SU-DHL-6 (cell line): ENCODE measurements at regions not wholly inside any gene's neighbourhood (a gene's known extent, or its start where the extent isn't known, plus 50 kb on each side); places are given as distances from the start of the nearest gene placed in this dataset.

Source experiments
- H2AFZ ChIP-seq: fragments of 200-600 bp; sonication (generic); 2 replicates; pipeline ENCODE4 v1.6.1; 2014; ENCODE audit warnings: low read depth, mild to moderate bottlenecking, moderate library complexity, mixed read lengths, antibody characterized with exemption, low read length; ENCODE audit not compliant: severe bottlenecking
- H3F3A ChIP-seq: fragments of 200-600 bp; shearing (Covaris generic); 2 replicates; pipeline ENCODE4 v1.6.0; 2016; ENCODE audit warnings: antibody characterized with exemption, mild to moderate bottlenecking; ENCODE audit not compliant: insufficient read depth
- H3K27ac ChIP-seq: fragments of 200-600 bp; sonication (generic); 2 replicates; pipeline ENCODE4 v1.5.1; 2016; ENCODE audit warnings: low read depth, mild to moderate bottlenecking, low read length, moderate library complexity, mixed read lengths
- H3K27me3 ChIP-seq: fragments of 200-600 bp; sonication (generic), shearing (Covaris generic); 2 replicates; pipeline ENCODE4 v1.6.0; 2014; ENCODE audit warnings: mild to moderate bottlenecking, low read length
- H3K36me3 ChIP-seq: fragments of 200-600 bp; sonication (generic); 2 replicates; pipeline ENCODE4 v1.6.1; 2014; ENCODE audit warnings: mild to moderate bottlenecking, low read length, mixed read lengths
- H3K4me2 ChIP-seq: fragments of 300-600, 200-600 bp; shearing (Covaris generic), sonication (generic); 2 replicates; pipeline ENCODE4 v1.6.0; 2014; ENCODE audit warnings: low read length, low read depth, mild to moderate bottlenecking; ENCODE audit not compliant: poor library complexity, severe bottlenecking
- H3K4me3 ChIP-seq: fragments of 200-600 bp; sonication (generic); 2 replicates; pipeline ENCODE4 v1.5.1; 2014; ENCODE audit warnings: antibody characterized with exemption, low read length, mild to moderate bottlenecking, mixed read lengths; ENCODE audit not compliant: insufficient read depth, poor library complexity, severe bottlenecking
- H3K79me2 ChIP-seq: fragments of 200-600 bp; sonication (generic); 2 replicates; pipeline ENCODE4 v1.6.1; 2014; ENCODE audit warnings: mild to moderate bottlenecking, low read length, moderate library complexity; ENCODE audit not compliant: insufficient read depth
- H3K9ac ChIP-seq: fragments of 200-600 bp; sonication (generic); 2 replicates; pipeline ENCODE4 v1.7.0; 2014; ENCODE audit warnings: mild to moderate bottlenecking, low read length
- H3K9me2 ChIP-seq: fragments of 200-600 bp; sonication (generic); replicated peaks from 2 replicates; pipeline ENCODE4 v1.6.1; 2014; ENCODE audit warnings: low read length; ENCODE audit not compliant: insufficient read depth
- H3K9me3 ChIP-seq: fragments of 200-600 bp; sonication (generic); 2 replicates; pipeline ENCODE4 v1.6.1; 2014; ENCODE audit warnings: low read length, mixed read lengths; ENCODE audit not compliant: insufficient read depth
- H4K20me1 ChIP-seq: fragments of 200-600 bp; sonication (generic); 2 replicates; pipeline ENCODE4 v1.6.1; 2014; ENCODE audit warnings: low read depth, mild to moderate bottlenecking, antibody characterized with exemption, low read length, moderate library complexity, mixed read lengths
- CTCF ChIP-seq: fragments of 200-600 bp; sonication (generic); IDR thresholded peaks from one replicate; pipeline ENCODE4 v1.5.1; 2017; ENCODE audit warnings: antibody characterized with exemption, mild to moderate bottlenecking, low read length, moderate library complexity; ENCODE audit not compliant: insufficient read depth, poor library complexity, severe bottlenecking
- EZH2phosphoT487 ChIP-seq: fragments of 200-600 bp; sonication (generic), shearing (Covaris generic); conservative IDR thresholded peaks from 2 replicates; pipeline ENCODE4 v1.6.1; 2018; ENCODE audit warnings: mild to moderate bottlenecking, antibody characterized with exemption, low read length, moderate library complexity, mixed read lengths

- H3K27ac ChIP-seq: no peak overlapping the region
- no peaks in the 10 kb centered on the region for H3F3A ChIP-seq
- no peaks in the 10 kb centered on the region for H3K36me3 ChIP-seq
- no peaks in the 10 kb centered on the region for H3K79me2 ChIP-seq
- H3K9me2 ChIP-seq: no peaks in the 10 kb centered on the region
- peaks cover 25% of the 10 kb centered on the region; the same call in 1 of the 2 replicates for H3K9me3 ChIP-seq
- H3K27me3 ChIP-seq: no peaks in the 10 kb centered on the region
- no peak overlapping the region for H3K4me2 ChIP-seq
- no peaks in the 10 kb centered on the region for H4K20me1 ChIP-seq
- no peak overlapping the region for H3K9ac ChIP-seq
- H3K4me3 ChIP-seq: no peak overlapping the region
- H2AFZ ChIP-seq: no peak overlapping the region
- TF ChIP-seq CTCF (no peak), EZH2phosphoT487 (no peak)
Measured at GRCh38 chr3:161884830-161885229, 388.2 kb downstream of the OTOL1 start.

- no peak overlapping the region for H2AFZ ChIP-seq
- no peak overlapping the region for H3K4me2 ChIP-seq
Measured at GRCh38 chr3:161890147-161890625, 393.6 kb downstream of the OTOL1 start.

GRCh38 chr3:161893972-161894371 is 397.4 kb downstream of the OTOL1 start:
- H3K79me2 ChIP-seq: no peaks in the 10 kb centered on the region
- no peaks in the 10 kb centered on the region for H3K9me3 ChIP-seq
- no peak for TF ChIP-seq CTCF
- H4K20me1 ChIP-seq: no peaks in the 10 kb centered on the region
- H3K27ac ChIP-seq: no peak overlapping the region
- no peak overlapping the region for H3K4me2 ChIP-seq
- no peak overlapping the region for H3K4me3 ChIP-seq
- no peaks in the 10 kb centered on the region for H3K9me2 ChIP-seq
- no peaks in the 10 kb centered on the region for H3F3A ChIP-seq
- H3K36me3 ChIP-seq: no peaks in the 10 kb centered on the region
- H2AFZ ChIP-seq: no peak overlapping the region
- no peaks in the 10 kb centered on the region for H3K27me3 ChIP-seq
- no peak overlapping the region for H3K9ac ChIP-seq

More at GRCh38 chr3:161890147-161890625, 393.6 kb downstream of the OTOL1 start:
- Histone ChIP-seq H3K9me3 (0 out of 2 replicates have a peak, but pooled peaks cover 9% of the 10 kb centered on the region), H3K79me2 (no peaks in the 10 kb centered on the region), H3K9me2 (no peaks in the 10 kb centered on the region), H3K27me3 (no peaks in the 10 kb centered on the region), H3K4me3 (no peak overlapping the region), H3K9ac (no peak overlapping the region), H3K27ac (no peak overlapping the region), H3F3A (no peaks in the 10 kb centered on the region), H4K20me1 (no peaks in the 10 kb centered on the region), H3K36me3 (no peaks in the 10 kb centered on the region)
- TF ChIP-seq EZH2phosphoT487 (no peak), CTCF (no peak)
